Esophagus (tissue), 2 donors: ENCODE measurements at regions not wholly inside any gene's neighbourhood (a gene's known extent, or its start where the extent isn't known, plus 50 kb on each side); places are given as distances from the start of the nearest gene placed in this dataset.
"Not testable (repeated sequence)": the region's sequence is repeated elsewhere in the genome, so short reads cannot be mapped to it uniquely, and the experiment has no call there.

ENCODE experiments used
- H3K27ac ChIP-seq, 2 donors: one replicate each; pipeline ENCODE4 v1.5.1; 2013; ENCODE audit warnings: low read depth in 2 of 2, mild to moderate bottlenecking in 2 of 2, inconsistent platforms in 1 of 2, low read length in 1 of 2, moderate library complexity in 1 of 2
- H3K27me3 ChIP-seq, 2 donors: one replicate each; pipeline ENCODE4 v1.6.1; 2013; ENCODE audit warnings: low read length in 2 of 2, control low read depth in 1 of 2, mild to moderate bottlenecking in 1 of 2; ENCODE audit not compliant: insufficient read depth in 2 of 2, control insufficient read depth in 1 of 2
- H3K36me3 ChIP-seq, 2 donors: one replicate each; pipeline ENCODE4 v1.6.1; 2013; ENCODE audit warnings: low read length in 1 of 2; ENCODE audit not compliant: control insufficient read depth in 2 of 2, insufficient read depth in 2 of 2
- H3K4me1 ChIP-seq, 2 donors: one replicate each; pipeline ENCODE4 v1.6.1; 2013; ENCODE audit warnings: low read length in 1 of 2; ENCODE audit not compliant: control insufficient read depth in 2 of 2, insufficient read depth in 2 of 2
- H3K4me3 ChIP-seq, 2 donors: one replicate each; pipeline ENCODE4 v1.5.1; 2013; ENCODE audit warnings: low read length in 2 of 2, mild to moderate bottlenecking in 2 of 2, low read depth in 1 of 2, moderate library complexity in 1 of 2
- H3K9me3 ChIP-seq, 2 donors: one replicate each; pipeline ENCODE4 v1.6.1; 2013; ENCODE audit warnings: mild to moderate bottlenecking in 2 of 2, low read depth in 1 of 2, low read length in 1 of 2, moderate library complexity in 1 of 2; ENCODE audit not compliant: control insufficient read depth in 2 of 2, insufficient read depth in 1 of 2
- WGBS, 2 donors: extraction: QIAGEN DNeasy Blood & Tissue Kit; methylation state at CpG; one replicate each; pipeline ENCODE4 v1.1.7; 2013; 5-methylcytosine and 5-hydroxymethylcytosine counted together
- donor health status: healthy with polysubstance abuse.
- donor health status: Bipolar disorder and iron deficiency.

- Histone ChIP-seq H3K27ac (no peak overlapping the region), H3K36me3 (no peaks in the 10 kb centered on the region), H3K9me3 (peaks cover 0 to 2% of the 10 kb centered on the region in 2 donors), H3K27me3 (no peaks in the 10 kb centered on the region), H3K4me3 (no peak overlapping the region), H3K4me1 (no peaks in the 10 kb centered on the region)
- WGBS, 2 donors: 54 to 69% methylated on average over 5 of the region's 5 CpGs
Measured at GRCh38 chr5:175335691-175336090, 108.3 kb downstream of the DRD1 start.

GRCh38 chr5:175331173-175332036, 112.6 kb downstream of the DRD1 start:
- H3K36me3 ChIP-seq: not testable (repeated sequence)
- 53 to 65% methylated on average over 14 of the region's 14 CpGs for WGBS, 2 donors

GRCh38 chr5:175329976-175330375, 114.0 kb downstream of the DRD1 start:
- no peaks in the 10 kb centered on the region for H3K4me1 ChIP-seq
- no peak overlapping the region for H3K4me3 ChIP-seq
- no peaks in the 10 kb centered on the region for H3K36me3 ChIP-seq
- peaks cover 0 to 2% of the 10 kb centered on the region in 2 donors for H3K9me3 ChIP-seq
- no peaks in the 10 kb centered on the region for H3K27me3 ChIP-seq
- no peak overlapping the region for H3K27ac ChIP-seq
- WGBS, 2 donors: 76 to 86% methylated on average over 6 of the region's 6 CpGs

More at GRCh38 chr5:175331173-175332036, 112.6 kb downstream of the DRD1 start:
- H3K4me3 ChIP-seq, H3K9me3 ChIP-seq, H3K27me3 ChIP-seq, H3K4me1 ChIP-seq, H3K27ac ChIP-seq: not testable (repeated sequence)

- no peaks in the 10 kb centered on the region for H3K36me3 ChIP-seq
- no peak overlapping the region for H3K27ac ChIP-seq
- no peak overlapping the region for H3K4me3 ChIP-seq
- whole genome bisulfite sequencing, 2 donors: 66 to 71% methylated on average over 3 of the region's 3 CpGs
- peaks cover 0 to under 1% of the 10 kb centered on the region in 2 donors for H3K9me3 ChIP-seq
- peaks cover 0 to 3% of the 10 kb centered on the region in 2 donors for H3K27me3 ChIP-seq
- H3K4me1 ChIP-seq: no peaks in the 10 kb centered on the region
Measured at GRCh38 chr5:175328687-175329086, 115.3 kb downstream of the DRD1 start.

- no peaks in the 10 kb centered on the region for H3K9me3 ChIP-seq
- 55 to 68% methylated on average over 4 of the region's 4 CpGs for WGBS, 2 donors
- H3K36me3 ChIP-seq: no peaks in the 10 kb centered on the region
- H3K27me3 ChIP-seq: peaks cover 0 to 3% of the 10 kb centered on the region in 2 donors
- H3K4me1 ChIP-seq: no peaks in the 10 kb centered on the region
- no peak overlapping the region for H3K4me3 ChIP-seq
- no peak overlapping the region for H3K27ac ChIP-seq
Measured at GRCh38 chr5:175328176-175328575, 115.8 kb downstream of the DRD1 start.

- Histone ChIP-seq H3K4me3 (no peak overlapping the region), H3K27ac (no peak overlapping the region), H3K4me1 (no peaks in the 10 kb centered on the region), H3K27me3 (peaks cover 0 to 3% of the 10 kb centered on the region in 2 donors), H3K36me3 (no peaks in the 10 kb centered on the region), H3K9me3 (peaks cover 0 to 2% of the 10 kb centered on the region in 2 donors)
Measured at GRCh38 chr5:175325681-175326080, 118.3 kb downstream of the DRD1 start.

- Histone ChIP-seq H3K27me3 (peaks cover 0 to 3% of the 10 kb centered on the region in 2 donors), H3K4me3 (no peak overlapping the region), H3K36me3 (no peaks in the 10 kb centered on the region), H3K4me1 (no peaks in the 10 kb centered on the region), H3K27ac (no peak overlapping the region), H3K9me3 (peaks cover 0 to 2% of the 10 kb centered on the region in 2 donors)
- WGBS, 2 donors: 26 to 29% methylated on average over 3 of the region's 3 CpGs
Measured at GRCh38 chr5:175321927-175322532, 122.0 kb downstream of the DRD1 start.

- peaks cover 0 to 6% of the 10 kb centered on the region in 2 donors for H3K27me3 ChIP-seq
- H3K4me3 ChIP-seq: no peak overlapping the region
- no peaks in the 10 kb centered on the region for H3K36me3 ChIP-seq
- H3K9me3 ChIP-seq: peaks cover 0 to 2% of the 10 kb centered on the region in 2 donors
- no peak overlapping the region for H3K27ac ChIP-seq
- no peaks in the 10 kb centered on the region for H3K4me1 ChIP-seq
- 31% methylated on average over 2 of the region's 2 CpGs for WGBS, 2 donors
Measured at GRCh38 chr5:175319199-175319598, 124.8 kb downstream of the DRD1 start.

GRCh38 chr5:175317872-175318271, 126.1 kb downstream of the DRD1 start:
- H3K4me3 ChIP-seq: no peak overlapping the region
- no peak overlapping the region for H3K27ac ChIP-seq
- peaks cover 0 to 3% of the 10 kb centered on the region in 2 donors for H3K27me3 ChIP-seq
- H3K36me3 ChIP-seq: no peaks in the 10 kb centered on the region
- H3K9me3 ChIP-seq: peaks cover 0 to 2% of the 10 kb centered on the region in 2 donors
- H3K4me1 ChIP-seq: no peaks in the 10 kb centered on the region
